GM19238 (cell line): ENCODE measurements at regions not wholly inside any gene's neighbourhood (a gene's known extent, or its start where the extent isn't known, plus 50 kb on each side); places are given as distances from the start of the nearest gene placed in this dataset.

Experiments
- DNase-seq: peaks from one replicate; pipeline ENCODE4 v3.0.0; 2011; ENCODE audit warnings: low spot score; ENCODE audit not compliant: insufficient read length

DNA sequence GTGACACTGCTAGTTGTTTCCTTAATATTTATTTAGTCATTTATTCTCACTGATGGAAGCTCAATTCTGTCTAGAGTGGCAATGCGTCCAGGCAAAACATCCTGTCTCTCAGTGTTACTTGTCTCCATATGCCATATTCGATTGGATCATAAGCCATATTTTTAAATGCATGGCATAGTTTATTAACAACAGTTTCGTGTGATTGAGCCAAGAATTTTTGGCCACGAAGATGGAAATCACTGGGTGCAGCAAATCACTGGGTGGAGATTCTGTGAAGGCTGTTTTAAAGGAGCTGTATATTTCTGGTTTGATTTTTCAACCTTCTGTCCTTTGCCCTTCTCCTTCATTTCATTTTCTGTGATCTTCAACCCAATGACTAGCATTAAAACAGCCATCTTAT lies 205.2 kb downstream of the JRKL start:
- no peak for DNase-seq

- DNase-seq: no peak
Observed at GRCh38 chr11:96607864-96608558, 218.2 kb downstream of the JRKL start.

DNA sequence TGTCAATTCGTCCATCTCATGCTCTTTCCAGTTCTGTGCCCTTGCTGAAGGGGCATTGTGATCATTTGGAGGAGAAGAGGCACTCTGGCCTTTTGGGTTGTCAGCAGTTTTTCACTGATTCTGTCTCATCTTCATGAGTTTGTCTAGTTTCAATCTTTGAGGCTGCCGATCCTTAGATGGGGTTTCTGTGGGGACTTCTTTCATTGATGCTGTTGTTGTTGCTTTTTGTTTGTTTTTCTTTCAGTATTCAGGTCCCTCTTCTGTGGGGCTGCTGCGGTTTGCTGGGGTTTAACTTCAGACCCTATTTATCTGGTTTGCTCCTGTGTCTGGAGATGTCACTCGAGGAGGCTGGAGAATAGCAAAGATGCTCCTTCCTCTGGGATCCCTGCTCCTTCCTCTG lies 224.3 kb downstream of the JRKL start:
- DNase-seq: no peak

- DNase-seq: no peak
Observed at GRCh38 chr11:96614846-96615245, 225.0 kb downstream of the JRKL start.

DNA sequence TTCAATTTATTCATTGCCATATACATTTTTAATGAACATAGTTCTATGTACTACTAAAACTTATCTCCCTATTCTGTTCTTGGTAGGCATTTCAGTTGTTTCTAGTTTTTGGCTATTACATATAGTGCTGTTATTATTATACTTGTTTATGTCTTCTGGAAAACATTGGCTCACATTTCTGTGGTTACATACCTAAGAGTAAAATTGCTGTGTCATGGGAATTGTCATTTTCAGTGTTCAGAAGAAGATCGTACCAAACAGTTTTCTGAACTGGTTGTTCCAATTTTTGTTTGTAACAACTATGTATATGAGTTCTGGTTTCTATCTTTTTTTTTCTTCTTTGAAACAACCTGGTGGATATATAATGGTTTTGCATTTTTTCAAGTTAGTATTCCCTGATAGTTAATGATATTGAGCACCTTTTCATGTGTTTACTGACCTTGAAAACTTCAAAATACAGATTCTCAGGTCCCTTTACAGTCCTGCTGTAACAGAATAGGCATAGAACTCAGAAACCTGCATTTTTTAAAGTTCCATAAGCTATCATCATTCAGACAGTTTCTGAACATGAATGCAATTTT lies 230.7 kb downstream of the JRKL start:
- no peak for DNase-seq

- no peak for DNase-seq
Observed at GRCh38 chr11:96621161-96621560, 231.3 kb downstream of the JRKL start.

DNA sequence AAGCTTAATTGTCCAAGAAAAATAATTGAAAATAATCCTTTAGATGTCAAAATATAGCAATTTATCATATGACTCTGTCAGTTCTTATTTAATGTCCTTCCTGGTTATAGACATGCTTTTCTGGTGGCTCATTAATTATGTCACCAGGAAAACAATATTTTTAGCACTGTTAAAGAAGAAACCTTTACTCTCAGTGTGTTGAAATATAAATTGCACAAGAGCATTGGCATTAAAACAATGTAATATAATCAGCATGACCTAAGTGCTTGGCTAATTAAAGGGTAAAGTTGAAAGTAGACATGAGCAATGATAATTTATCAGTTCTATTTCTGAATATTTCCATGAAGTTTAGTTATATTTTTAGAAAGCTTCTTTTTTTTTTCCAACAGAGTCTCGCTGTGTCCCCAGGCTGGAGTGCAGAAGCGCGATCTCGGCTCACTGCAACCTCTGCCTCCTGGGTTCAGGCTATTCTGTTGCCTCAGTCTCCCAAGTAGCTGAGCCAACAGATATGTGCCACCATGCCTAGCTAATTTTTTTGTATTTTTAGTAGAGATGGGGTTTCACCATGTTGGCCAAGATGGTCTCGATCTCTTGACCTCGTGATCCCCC lies 232.3 kb downstream of the JRKL start:
- DNase-seq: no peak

DNA sequence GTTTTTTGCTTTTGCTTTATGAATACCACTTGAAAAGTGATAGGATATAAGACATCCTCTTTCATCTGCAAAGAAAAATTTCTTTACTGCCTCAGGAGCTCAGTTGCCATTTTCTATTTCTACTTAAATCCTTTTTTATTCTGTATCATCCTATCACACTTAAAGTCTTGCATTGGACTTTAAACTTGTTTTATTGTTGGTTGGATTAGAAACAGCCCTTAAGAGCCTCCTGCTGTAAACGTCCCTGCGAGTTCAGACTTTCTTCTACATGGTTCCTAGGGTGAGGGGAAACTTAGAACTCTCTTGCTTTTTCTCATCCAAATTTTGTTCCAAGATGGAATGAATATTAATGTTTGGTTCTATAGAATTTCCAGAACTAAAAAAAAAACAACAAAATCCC lies 234.3 kb downstream of the JRKL start:
- no peak for DNase-seq

DNA sequence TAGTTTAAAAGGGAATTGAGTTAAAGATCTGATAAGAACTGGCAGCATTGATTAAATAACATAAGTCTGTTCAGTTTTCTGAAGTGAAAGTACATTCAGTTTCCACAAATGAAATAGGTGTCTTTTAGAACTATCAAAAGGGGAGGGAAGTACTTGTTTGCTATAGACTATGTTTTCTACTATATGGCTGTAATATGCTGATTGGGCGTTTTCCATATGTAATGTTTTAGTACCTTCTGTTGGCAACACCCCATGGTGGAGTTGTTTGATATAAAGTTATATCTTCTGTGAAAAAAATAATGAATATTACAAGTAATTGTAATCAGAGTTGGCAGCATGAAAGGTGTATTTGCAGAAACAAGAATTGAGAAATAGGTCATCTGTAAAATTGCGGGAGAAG lies 237.6 kb downstream of the JRKL start:
- no peak for DNase-seq

GRCh38 chr11:96635655-96636054 lies 245.8 kb downstream of the JRKL start:
- DNase-seq: no peak

GRCh38 chr11:96641261-96641660 lies 251.4 kb downstream of the JRKL start:
- DNase-seq: no peak

DNA sequence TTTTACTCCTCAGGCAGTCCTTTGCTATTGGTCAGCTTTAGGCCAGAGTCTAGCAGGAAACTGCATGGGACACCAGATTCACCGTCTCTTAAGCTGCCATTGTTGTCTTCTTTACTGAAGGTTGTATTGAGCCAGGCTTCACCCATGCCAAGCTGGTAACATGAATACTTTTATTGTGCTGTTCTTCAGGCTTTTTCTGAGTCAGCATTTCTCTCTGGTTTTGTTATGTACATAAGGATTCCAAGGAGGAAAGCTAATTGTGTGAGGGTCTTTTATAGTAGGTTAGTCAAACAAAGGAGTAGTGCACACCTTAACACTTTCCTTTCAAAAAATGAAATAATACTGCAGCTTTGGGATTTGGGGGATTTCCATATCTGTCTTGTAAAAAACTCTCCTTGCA lies 252.8 kb downstream of the JRKL start:
- no peak for DNase-seq

DNA sequence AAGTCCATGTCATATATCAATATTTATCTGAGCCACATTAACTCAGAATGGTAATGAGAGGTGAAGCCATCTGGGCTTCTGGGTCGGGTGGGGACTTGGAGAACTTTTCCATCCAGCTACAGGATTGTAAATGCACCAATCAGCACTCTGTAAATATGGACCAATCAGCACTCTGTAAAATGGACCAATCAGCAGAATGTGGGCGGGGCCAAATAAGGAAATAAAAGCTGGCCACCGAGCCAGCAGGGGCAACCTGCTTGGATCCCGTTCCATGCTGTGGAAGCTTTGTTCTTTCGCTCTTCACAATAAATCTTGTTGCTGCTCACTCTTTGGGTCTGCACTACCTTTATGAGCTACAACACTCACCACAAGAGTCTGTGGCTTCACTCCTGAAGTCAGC lies 253.4 kb downstream of the JRKL start:
- DNase-seq: no peak

- DNase-seq: no peak
Observed at GRCh38 chr11:96647621-96648020, 257.8 kb downstream of the JRKL start.

GRCh38 chr11:96648991-96649390 lies 259.2 kb downstream of the JRKL start:
- no peak for DNase-seq

DNA sequence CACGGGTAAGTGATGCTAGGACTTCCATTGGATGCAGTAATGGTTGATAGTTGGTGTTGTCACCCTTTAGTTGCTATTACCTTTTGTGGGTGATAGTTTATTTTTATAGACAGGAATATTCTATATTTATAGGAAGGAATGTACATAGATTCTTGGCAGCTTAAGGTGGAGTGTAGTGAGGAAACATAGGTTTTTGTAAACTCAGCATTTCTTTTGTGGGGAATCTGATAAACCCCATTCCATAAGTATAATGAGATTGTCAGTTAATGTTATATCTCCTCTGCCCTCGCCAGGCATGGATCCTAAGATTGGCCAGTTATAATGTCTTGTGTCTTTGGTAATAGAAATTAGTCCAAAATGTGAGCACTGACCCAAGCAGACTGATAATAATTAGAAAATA lies 262.7 kb downstream of the JRKL start:
- no peak for DNase-seq

GRCh38 chr11:96655474-96655873 lies 265.7 kb downstream of the JRKL start:
- DNase-seq: no peak

DNA sequence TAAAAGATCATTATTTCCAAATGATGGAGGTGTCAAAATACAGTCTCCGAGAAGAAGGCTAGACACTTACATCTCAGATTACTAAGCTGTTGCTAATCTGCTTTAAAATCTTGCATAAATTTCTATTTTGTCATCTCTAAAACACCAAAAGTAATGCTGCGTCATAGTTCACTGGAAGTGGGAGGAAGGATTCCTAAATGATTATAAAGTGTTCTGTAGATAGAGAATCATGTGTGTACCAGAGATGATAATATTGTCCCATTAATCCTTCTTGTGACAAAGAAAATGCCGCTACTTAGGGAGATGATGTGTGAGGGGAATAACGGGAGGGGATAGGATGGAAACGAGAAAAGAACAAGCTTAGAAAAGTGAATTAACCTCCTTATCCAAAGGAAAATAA lies 268.6 kb downstream of the JRKL start:
- DNase-seq: no peak

DNA sequence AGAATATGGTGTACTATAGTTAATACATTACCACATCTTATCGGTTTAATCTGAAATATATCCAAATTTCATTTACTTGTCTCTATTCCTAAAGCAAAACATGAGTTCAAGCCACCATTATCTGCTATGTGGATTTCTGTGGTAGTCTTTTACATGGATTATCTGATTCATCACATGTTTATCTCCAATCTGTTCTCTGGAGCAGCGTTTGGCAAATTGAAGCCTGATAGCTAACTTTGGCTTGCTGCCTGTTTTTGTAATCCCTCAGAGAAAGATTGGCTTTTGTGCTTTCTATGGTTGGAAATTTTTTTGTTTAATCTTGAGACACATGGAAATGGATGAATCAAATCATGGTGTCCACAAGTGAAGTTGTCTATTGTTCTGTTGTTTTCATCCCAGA lies 274.3 kb downstream of the JRKL start:
- DNase-seq: no peak

DNA sequence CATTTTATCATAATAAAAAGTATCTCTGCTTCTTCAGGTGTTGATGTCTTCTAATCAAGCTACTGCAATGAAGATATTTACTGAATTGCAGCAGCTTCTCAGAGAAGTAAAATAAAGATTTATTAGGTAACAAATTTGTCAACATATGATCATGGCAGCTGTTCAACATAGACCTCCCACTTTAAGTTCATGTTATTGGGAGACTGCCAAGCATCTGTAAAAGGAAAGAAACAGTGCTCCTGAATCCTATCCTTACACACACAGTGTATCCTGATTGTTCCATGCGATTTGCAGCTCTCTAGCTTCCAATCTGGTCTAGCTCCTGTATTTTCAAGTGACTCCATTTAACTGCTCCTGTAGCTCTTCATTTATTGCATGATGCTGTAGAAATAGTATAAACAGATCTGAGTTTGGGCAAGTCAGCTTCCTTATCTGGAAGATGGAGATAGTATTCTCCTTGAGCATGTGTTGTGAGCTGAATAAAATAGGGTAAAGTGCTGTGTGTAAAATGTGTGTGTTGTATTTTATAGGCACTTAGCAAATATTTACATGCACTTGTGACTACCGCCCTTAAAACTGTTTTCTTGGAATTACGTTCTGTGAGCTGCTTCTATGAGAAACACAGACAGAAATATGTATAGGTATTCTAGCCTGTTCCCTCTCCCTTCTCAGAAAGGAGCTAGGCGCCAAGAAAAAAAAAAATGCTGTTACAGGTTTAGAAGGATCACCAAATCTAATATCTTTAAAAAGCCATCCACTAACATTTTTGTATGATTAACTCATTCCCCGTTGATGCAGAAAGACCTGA lies 290.6 kb downstream of the JRKL start:
- no peak for DNase-seq

DNA sequence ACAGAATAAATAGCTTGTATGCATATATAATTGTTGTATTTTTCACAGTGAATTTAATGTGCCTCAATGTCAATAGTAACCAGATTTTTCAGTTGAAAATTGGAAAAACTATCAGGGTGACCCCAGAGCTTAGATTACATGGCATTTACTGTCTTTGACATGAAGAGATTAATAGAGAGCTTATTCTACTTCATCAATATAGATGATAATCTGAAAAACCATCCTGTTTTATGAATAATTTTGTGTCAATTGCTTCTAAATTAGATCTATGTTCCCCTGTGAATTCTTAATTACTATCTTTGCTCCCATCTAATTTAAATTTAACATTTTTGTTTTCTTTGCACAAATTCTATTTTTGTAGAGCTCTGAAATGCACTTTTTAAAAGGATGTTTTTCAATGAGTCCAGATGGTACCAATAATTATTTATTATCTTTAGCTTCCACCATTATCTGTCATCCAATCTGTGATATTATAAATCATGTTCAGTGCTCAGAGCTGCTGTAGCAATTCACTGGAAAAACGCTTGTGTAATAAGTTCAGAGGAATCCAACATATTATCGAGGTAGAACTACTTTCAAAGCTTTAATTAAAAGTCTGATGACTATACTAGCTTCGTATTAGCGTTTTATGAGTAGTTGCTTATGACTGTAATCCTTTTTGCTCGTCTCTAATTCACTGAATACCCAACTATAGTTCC lies 291.4 kb downstream of the JRKL start:
- DNase-seq: no peak

DNA sequence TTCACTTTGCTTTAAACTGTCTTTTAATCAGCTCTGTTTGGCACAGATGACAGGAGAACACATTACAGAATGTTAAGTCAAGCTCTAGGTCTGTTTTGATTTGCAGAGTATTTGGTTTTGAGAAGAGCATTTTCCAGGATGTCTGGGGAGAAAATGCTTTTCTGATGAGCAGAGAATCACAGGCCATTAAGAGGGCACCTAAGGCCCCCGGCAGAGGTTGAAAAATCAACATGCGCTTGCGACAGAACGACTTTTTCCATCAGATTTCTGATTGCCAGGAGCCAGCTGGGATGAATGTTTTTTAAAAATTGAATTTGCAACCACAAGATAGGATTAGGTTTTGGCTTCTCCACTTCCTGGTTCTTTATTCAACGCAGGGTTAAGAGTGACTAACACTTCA lies 304.5 kb downstream of the JRKL start:
- DNase-seq: no peak
